HG03460 (cell line): ENCODE measurements at regions not wholly inside any gene's neighbourhood (a gene's known extent, or its start where the extent isn't known, plus 50 kb on each side); places are given as distances from the start of the nearest gene placed in this dataset.

Source experiments
- ATAC-seq: cut with Tn5 transposase; IDR thresholded peaks from one replicate; pipeline ENCODE4 v1.9.1; 2021; ENCODE audit not compliant: unreplicated experiment

DNA sequence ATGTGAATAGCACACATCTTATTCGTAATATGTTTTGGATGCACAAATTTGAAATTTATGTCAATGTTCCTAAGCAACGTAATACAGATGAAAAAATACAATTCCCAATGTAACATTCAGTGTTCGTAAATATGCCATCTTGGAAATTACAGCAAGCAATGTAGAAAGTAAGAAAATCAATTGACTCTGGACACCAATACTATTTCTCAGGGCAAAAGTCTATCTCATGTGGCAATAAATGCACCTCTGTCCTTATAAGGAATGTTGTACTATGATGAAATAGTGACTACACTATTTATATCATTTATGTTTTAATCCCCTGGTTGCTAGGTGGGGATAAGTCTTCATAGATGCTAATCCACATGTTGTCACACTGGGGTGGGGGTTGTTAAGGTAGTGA is 251.2 kb downstream of the GXYLT1 start:
- ATAC-seq, result no peak

GRCh38 chr12:41892302-41892701 is 252.4 kb downstream of the GXYLT1 start:
- no peak for ATAC-seq

GRCh38 chr12:41891226-41891625 is 253.4 kb downstream of the GXYLT1 start:
- no peak for ATAC-seq

GRCh38 chr12:41888285-41888684 is 256.4 kb downstream of the GXYLT1 start:
- ATAC-seq, result no peak

GRCh38 chr12:41881891-41882805 is 262.5 kb downstream of the GXYLT1 start:
- no peak for ATAC-seq

DNA sequence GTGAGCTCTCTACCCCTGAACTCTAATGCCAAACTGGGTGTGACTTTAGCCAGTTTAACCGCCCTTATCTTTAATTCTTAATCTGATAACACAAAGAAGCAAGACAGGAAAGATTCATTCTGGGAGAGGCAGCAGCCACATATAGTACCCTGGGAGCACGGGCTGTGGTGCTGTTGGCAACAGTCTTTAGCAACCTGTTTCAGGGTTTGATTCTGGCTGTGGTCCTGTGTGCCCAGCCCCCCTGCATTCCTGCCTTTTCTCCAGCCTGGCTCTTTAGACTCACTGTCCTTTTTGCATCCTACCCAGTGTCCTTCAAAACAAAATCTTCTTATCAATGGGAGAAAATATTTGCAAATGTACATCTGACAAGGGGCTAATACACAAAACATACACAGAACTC is 275.2 kb downstream of the GXYLT1 start:
- no peak for ATAC-seq

DNA sequence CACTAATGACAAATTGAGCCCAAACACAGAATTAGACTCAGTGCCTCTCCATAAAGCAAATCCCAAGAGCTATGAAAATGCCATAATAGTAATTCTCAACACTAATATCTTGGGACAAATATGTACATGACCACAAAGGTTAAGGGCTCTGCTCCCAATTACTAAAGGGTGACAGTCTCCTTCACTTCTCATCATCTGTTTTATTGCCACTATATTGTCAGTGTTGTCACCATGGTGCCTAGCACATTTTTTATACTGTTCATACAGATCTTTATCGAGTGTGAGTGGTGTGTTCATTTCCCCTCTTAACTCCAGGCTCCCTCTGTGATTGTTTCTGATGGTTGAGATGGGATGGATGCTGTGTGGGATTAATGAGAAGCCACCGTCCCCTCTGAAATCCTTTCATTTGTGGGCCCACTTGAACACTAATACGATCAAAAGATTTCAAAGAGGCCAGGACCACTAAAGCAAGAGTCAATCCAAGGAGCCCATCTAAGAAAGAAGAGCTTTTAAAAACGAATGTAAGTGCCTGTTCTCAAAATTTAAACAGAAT is 277.7 kb downstream of the GXYLT1 start:
- ATAC-seq, result no peak

GRCh38 chr12:41856228-41856627 is 288.4 kb downstream of the GXYLT1 start:
- ATAC-seq, result no peak

DNA sequence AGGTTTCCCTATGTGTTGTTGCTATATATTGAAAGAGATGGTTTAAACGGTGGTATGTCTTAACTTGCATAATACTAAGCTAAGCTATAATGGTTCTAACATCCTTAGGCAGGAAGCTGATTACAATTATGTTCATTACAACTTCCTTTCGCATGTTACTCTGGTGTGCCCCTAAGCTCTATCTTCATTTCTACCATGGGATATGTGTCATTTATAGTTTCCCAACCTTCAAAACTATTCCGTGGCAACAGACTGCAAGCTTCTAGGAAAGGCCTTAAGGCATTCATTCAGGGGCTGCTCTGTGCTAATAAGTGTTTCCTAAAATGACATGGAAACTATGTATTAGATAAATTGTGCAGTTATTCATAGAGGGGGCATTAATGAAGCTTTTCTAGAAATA is 294.6 kb downstream of the GXYLT1 start:
- ATAC-seq, result no peak

DNA sequence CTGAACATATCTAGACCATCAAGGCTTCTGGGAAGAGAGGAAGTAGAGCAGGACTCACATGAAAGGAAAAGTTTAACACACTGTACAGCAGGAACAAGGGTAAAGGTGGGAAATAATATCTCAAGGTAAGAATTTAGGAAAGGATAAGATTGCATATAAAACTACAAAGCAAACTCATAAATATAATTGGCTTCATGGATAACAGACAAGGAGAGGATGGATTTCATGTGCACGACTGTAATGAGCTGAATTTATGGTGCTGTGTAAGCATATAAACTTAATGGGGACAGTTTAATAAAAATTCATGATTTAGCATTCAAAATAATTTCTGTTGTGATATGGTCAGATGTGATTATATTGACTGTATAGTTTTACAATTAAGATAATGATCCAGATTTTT is 298.0 kb downstream of the GXYLT1 start:
- ATAC-seq, result no peak

GRCh38 chr12:41836416-41836815 is 308.3 kb downstream of the GXYLT1 start:
- ATAC-seq, result no peak

GRCh38 chr12:41835556-41835955 is 309.1 kb downstream of the GXYLT1 start:
- no peak for ATAC-seq

GRCh38 chr12:41819948-41820347 is 324.7 kb downstream of the GXYLT1 start:
- ATAC-seq, result no peak

DNA sequence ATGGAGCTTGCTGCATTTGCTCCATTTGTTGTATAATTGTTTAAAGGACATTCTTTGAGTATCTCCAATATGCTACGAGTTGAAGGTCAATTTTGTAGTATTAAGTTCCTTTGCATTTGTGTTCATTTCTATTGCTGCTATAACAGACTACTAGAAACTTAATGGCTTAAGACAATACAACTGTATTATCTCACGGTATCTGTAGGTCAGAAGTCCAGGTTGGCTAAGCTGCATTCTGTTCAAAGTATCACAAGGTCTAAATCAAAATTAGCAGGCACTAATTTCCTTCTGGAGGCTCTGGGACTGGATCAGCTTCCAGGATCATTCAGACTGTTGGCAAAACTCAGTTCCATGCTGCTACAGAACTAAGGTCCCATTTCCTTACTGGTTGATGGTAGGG is 340.6 kb downstream of the GXYLT1 start:
- ATAC-seq, result no peak

GRCh38 chr12:41802803-41803202 is 341.9 kb downstream of the GXYLT1 start:
- no peak for ATAC-seq

GRCh38 chr12:41801261-41801660 is 343.4 kb downstream of the GXYLT1 start:
- no peak for ATAC-seq

DNA sequence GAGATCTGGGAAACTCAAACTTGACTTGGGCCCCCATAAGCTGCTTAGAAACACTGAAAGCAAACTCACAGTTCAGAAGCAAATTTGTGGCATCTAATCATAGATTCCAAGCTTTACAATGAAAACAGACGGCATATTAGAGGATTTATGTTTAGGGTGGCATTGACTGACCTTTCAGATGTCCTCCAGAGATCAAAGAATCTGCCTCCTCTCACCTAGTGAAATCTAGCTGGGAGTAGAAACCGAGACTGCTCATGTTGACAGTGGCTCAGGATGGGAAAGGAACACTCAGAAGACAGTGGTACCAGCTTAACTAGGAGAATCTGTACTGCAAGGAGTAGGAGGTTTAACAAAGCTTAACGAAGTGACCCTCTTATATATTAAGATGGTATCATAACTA is 345.0 kb downstream of the GXYLT1 start:
- no peak for ATAC-seq

DNA sequence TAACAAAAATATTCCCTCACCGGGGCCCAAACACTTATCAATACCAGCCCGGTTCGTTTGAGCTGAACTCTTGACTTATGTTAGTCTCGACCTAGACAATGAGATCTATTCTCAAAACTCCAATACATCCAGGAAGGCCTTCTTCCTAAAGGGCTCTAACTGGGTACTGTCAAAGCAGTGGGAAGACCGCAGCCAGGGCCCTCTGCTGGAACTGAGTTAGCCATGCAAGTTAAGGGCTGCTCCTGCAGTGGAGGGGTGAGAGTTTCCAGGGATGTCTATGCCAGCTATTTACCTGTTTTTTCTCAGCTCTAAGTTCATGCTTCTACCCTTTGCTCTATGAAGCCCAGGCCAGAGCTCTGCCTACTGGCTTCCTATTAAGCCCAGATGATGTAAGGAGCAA is 348.8 kb downstream of the GXYLT1 start:
- no peak for ATAC-seq

- ATAC-seq, result no peak
Observed at GRCh38 chr12:41795051-41795600, 349.5 kb downstream of the GXYLT1 start.

DNA sequence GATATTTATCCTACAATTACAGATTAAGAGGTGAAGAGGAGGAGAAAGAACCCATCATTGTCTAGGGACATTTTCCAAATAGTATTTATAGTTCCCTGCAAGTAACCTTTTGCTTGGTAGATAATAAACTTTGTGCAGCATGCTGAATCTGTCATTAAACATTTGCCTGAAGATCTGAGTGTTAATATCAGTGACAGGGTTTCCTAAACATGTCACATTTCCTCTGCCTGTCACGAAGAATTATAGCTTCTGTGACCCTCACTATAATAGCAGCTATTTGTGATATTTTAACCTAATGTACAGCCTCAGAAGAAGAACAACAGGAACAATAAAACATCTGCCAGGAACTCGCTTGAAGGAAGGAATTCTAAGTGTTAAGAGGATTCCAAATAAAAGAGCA is 350.3 kb downstream of the GXYLT1 start:
- ATAC-seq, result no peak

DNA sequence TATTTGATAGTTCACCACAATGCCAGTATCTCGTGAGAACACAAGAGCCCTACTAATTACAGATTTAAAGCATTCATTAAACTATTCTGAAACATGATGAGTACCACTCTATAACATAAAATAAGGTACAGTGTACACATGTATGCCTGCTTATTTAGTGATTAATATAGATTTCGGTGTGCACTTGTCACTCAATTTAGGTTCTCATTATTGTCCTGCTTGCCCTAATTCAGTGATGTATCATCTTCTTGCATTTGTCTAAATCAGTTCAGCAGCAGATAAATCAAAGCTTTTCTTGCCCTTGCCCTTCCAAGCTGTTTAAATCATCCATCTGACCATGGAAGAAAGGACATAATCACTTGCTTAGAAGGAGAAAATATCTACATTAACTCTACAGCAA is 359.7 kb downstream of the GXYLT1 start:
- ATAC-seq, result no peak

GRCh38 chr12:41778934-41779333 is 365.7 kb downstream of the GXYLT1 start:
- no peak for ATAC-seq
